PC-3 (cell line): ENCODE measurements at regions not wholly inside any gene's neighbourhood (a gene's known extent, or its start where the extent isn't known, plus 50 kb on each side); places are given as distances from the start of the nearest gene placed in this dataset.
"Not testable (repeated sequence)": the region's sequence is repeated elsewhere in the genome, so short reads cannot be mapped to it uniquely, and the experiment has no call there.

Experiments
- ATAC-seq: fragments of 200-7000 bp; cut with Tn5 transposase; 2 replicates; pipeline ENCODE4 v1.9.1; 2020; ENCODE audit warnings: mild to moderate bottlenecking, moderate library complexity
- BruUV-seq: library from RNA; stranded (reverse); fragments of 400-500 nt; replicated peaks from 2 replicates; lab custom pipeline; 2021; lab: Mats Ljungman, UMichigan
- CTCF ChIA-PET: fragments of 300-600 bp; sonication (Branson Sonifier 250); formaldehyde crosslinking; loops from one replicate; lab custom pipeline; 2022; ENCODE audit warnings: antibody characterized with exemption; lab: Charles Lee
- POLR2A ChIA-PET: fragments of 300-600 bp; sonication (Branson Sonifier 250); formaldehyde crosslinking; loops from one replicate; lab custom pipeline; 2022; ENCODE audit warnings: antibody characterized with exemption; ENCODE audit not compliant: unreplicated experiment; lab: Charles Lee
- DNase-seq: peaks from one replicate; pipeline ENCODE4 v3.0.0-alpha.2; 2015
- H2AFZ ChIP-seq: fragments of 300-600 bp; sonication (generic); 2 replicates; pipeline ENCODE4 v1.6.0; 2016; ENCODE audit warnings: antibody characterized with exemption, low read length
- H3F3A ChIP-seq: fragments of 300-600 bp; sonication (generic); one replicate; pipeline ENCODE4 v1.6.0; 2017; ENCODE audit warnings: antibody characterized with exemption, low read length, control low read depth, mild to moderate bottlenecking; ENCODE audit not compliant: unreplicated experiment
- H3K27ac ChIP-seq: fragments of 300-600 bp; sonication (generic); 2 replicates; pipeline ENCODE4 v1.5.1; 2016; ENCODE audit warnings: mild to moderate bottlenecking, low read length
- H3K27me3 ChIP-seq: fragments of 300-600 bp; sonication (generic); 2 replicates; pipeline ENCODE4 v1.6.1; 2016; ENCODE audit warnings: low read length, mixed read lengths
- H3K36me3 ChIP-seq: fragments of 300-600 bp; sonication (generic); 2 replicates; pipeline ENCODE4 v1.6.1; 2016; ENCODE audit warnings: low read depth, mixed run types, low read length, mixed read lengths
- H3K4me1 ChIP-seq: fragments of 300-600 bp; sonication (generic); 2 replicates; pipeline ENCODE4 v1.5.1; 2016; ENCODE audit warnings: low read length; ENCODE audit not compliant: insufficient read depth
- H3K4me2 ChIP-seq: fragments of 300-600 bp; sonication (generic); 2 replicates; pipeline ENCODE4 v1.6.0; 2016; ENCODE audit warnings: low read length
- H3K4me3 ChIP-seq: fragments of 300-600 bp; sonication (generic); 2 replicates; pipeline ENCODE4 v1.5.1; 2016; ENCODE audit warnings: mild to moderate bottlenecking, low read length, mixed read lengths
- H3K79me2 ChIP-seq: fragments of 300-600 bp; sonication (generic); 2 replicates; pipeline ENCODE4 v1.6.1; 2017; ENCODE audit warnings: low read length, mixed read lengths
- H3K9ac ChIP-seq: fragments of 300-600 bp; sonication (generic); 2 replicates; pipeline ENCODE4 v1.6.0; 2016; ENCODE audit warnings: mild to moderate bottlenecking, low read length
- H3K9me2 ChIP-seq: fragments of 300-600 bp; sonication (generic); replicated peaks from 2 replicates; pipeline ENCODE4 v1.6.1; 2016; ENCODE audit warnings: mixed run types, low read length, mixed read lengths
- H3K9me3 ChIP-seq: fragments of 300-600 bp; sonication (generic); 2 replicates; pipeline ENCODE4 v1.6.1; 2016; ENCODE audit warnings: low read length, mixed read lengths
- H4K20me1 ChIP-seq: fragments of 300-600 bp; sonication (generic); 2 replicates; pipeline ENCODE4 v1.6.1; 2016; ENCODE audit warnings: low read length, mixed read lengths
- CTCF ChIP-seq: fragments of 300-600 bp; sonication (generic); conservative IDR thresholded peaks from 2 replicates; pipeline ENCODE4 v1.5.1; 2017; ENCODE audit warnings: antibody characterized with exemption, low read depth, mild to moderate bottlenecking, low read length
- EZH2 ChIP-seq: fragments of 300-600 bp; sonication (generic); IDR thresholded peaks from one replicate; pipeline ENCODE4 v1.6.1; 2017; ENCODE audit warnings: antibody characterized with exemption, mild to moderate bottlenecking, low read length; ENCODE audit not compliant: unreplicated experiment
- EZH2phosphoT487 ChIP-seq: fragments of 300-600 bp; sonication (generic); IDR thresholded peaks from 2 replicates; pipeline ENCODE4 v1.6.1; 2018; ENCODE audit warnings: mild to moderate bottlenecking, antibody characterized with exemption, low read length, borderline replicate concordance
- intact Hi-C: fragments of 100-400 bp; cut with micrococcal nuclease; formaldehyde crosslinking; loops from 2 replicates; pipeline ENCODE4 v1.9.0; 2023

- BruUV-seq: no TSS peak
- DNase-seq (no peak), ATAC-seq (no peak)
- no peaks in the 10 kb centered on the region for H3K79me2 ChIP-seq
- H2AFZ ChIP-seq: no peak overlapping the region
- TF ChIP-seq CTCF (no peak), EZH2phosphoT487 (no peak), EZH2 (no peak)
- H3F3A ChIP-seq: no peaks in the 10 kb centered on the region
- H3K4me2 ChIP-seq: no peak overlapping the region
- ChIA-PET POLR2A (no interaction called here), CTCF (no interaction called here)
- H3K9me2 ChIP-seq: no peaks in the 10 kb centered on the region
- H3K4me1 ChIP-seq: no peaks in the 10 kb centered on the region
- no peak overlapping the region for H3K9ac ChIP-seq
- H4K20me1 ChIP-seq: no peaks in the 10 kb centered on the region
- H3K36me3 ChIP-seq: no peaks in the 10 kb centered on the region
- intact Hi-C loops: no loop called here
- no peaks in the 10 kb centered on the region for H3K27me3 ChIP-seq
- H3K4me3 ChIP-seq: no peak overlapping the region
- no peaks in the 10 kb centered on the region for H3K9me3 ChIP-seq
- no peak overlapping the region for H3K27ac ChIP-seq
Measured at GRCh38 chr9:75359638-75360037, 271.3 kb downstream of the OSTF1 start.

GRCh38 chr9:75360252-75360651 is 271.9 kb downstream of the OSTF1 start:
- H3K79me2 ChIP-seq: no peaks in the 10 kb centered on the region
- H3K36me3 ChIP-seq: no peaks in the 10 kb centered on the region
- no peaks in the 10 kb centered on the region for H3K9me3 ChIP-seq
- no peaks in the 10 kb centered on the region for H4K20me1 ChIP-seq
- no peaks in the 10 kb centered on the region for H3F3A ChIP-seq
- no peak for TF ChIP-seq CTCF
- TF ChIP-seq EZH2: no peak
- TF ChIP-seq EZH2phosphoT487: no peak
- no peak overlapping the region for H3K4me3 ChIP-seq
- H2AFZ ChIP-seq: no peak overlapping the region
- DNase-seq (no peak), ATAC-seq (no peak)
- no peaks in the 10 kb centered on the region for H3K9me2 ChIP-seq
- intact Hi-C loops: no loop called here
- CTCF ChIA-PET: no interaction called here
- H3K9ac ChIP-seq: no peak overlapping the region
- POLR2A ChIA-PET: no interaction called here
- no peaks in the 10 kb centered on the region for H3K4me1 ChIP-seq
- H3K27me3 ChIP-seq: no peaks in the 10 kb centered on the region
- BruUV-seq: no TSS peak
- H3K27ac ChIP-seq: no peak overlapping the region
- H3K4me2 ChIP-seq: no peak overlapping the region

- H3K36me3 ChIP-seq, intact Hi-C loops, H2AFZ ChIP-seq, H3K9ac ChIP-seq, POLR2A ChIA-PET, H3F3A ChIP-seq, H3K27ac ChIP-seq, ATAC-seq, BruUV-seq, H3K9me2 ChIP-seq, H4K20me1 ChIP-seq, CTCF ChIA-PET, H3K9me3 ChIP-seq, H3K79me2 ChIP-seq, H3K4me3 ChIP-seq, H3K4me1 ChIP-seq, H3K27me3 ChIP-seq, DNase-seq, H3K4me2 ChIP-seq: not testable (repeated sequence)
Measured at GRCh38 chr9:75362446-75362845, 274.1 kb downstream of the OSTF1 start.
